ENCODE measurements at regions not wholly inside any gene's neighbourhood (a gene's known extent, or its start where the extent isn't known, plus 50 kb on each side); places are given as distances from the start of the nearest gene placed in this dataset.
A peak's percentile ranks its signal among the peaks of the same experiment; 100 is the strongest.

GRCh38 chr14:70239802-70240201 is 51.1 kb upstream of the SLC8A3 start:
- Histone ChIP-seq H3K36me3 (ENCODE audit: insufficient read depth) (no peaks in the 10 kb centered on the region), H3K4me3 (no peak overlapping the region), H4K20me1 (replicated peaks; ENCODE audit: insufficient read depth) (no peaks in the 10 kb centered on the region), H3K4me1 (ENCODE audit: insufficient read depth) (no peaks in the 10 kb centered on the region), H3K27me3 (ENCODE audit: insufficient read depth) (no peaks in the 10 kb centered on the region), H2AFZ (no peak overlapping the region), H3K27ac (ENCODE audit: low read depth) (no peak overlapping the region), H3K79me2 (replicated peaks; ENCODE audit: insufficient read depth) (no peaks in the 10 kb centered on the region), H3K4me2 (no peak overlapping the region), H3F3A (replicated peaks; ENCODE audit: low read depth) (no peaks in the 10 kb centered on the region), H3K9me2 (ENCODE audit: insufficient read depth) (no peaks in the 10 kb centered on the region)
- DNase-seq (ENCODE audit: low spot score) (no peak), ATAC-seq (peak; percentile 61)
- no peak overlapping the region for H3K27ac Mint-ChIP-seq
- no peak overlapping the region for H3K4me3 Mint-ChIP-seq
- TF ChIP-seq ZNF462 (CRISPR knock-in tag; IDR thresholded peaks at IDR 0.05) (no peak), EZH2 (IDR thresholded peaks at IDR 0.05; ENCODE audit: low read depth, unreplicated experiment) (no peak), NANOG (IDR thresholded peaks at IDR 0.05; ENCODE audit: borderline replicate concordance) (no peak), STAT1 (IDR thresholded peaks at IDR 0.05; ENCODE audit: unreplicated experiment) (no peak), REST (IDR thresholded peaks at IDR 0.05; ENCODE audit: unreplicated experiment) (no peak), ETS1 (IDR thresholded peaks at IDR 0.05) (no peak), ZNF331 (CRISPR knock-in tag; IDR thresholded peaks at IDR 0.05; ENCODE audit: low read depth) (no peak), EZH2phosphoT487 (IDR thresholded peaks at IDR 0.05; ENCODE audit: unreplicated experiment) (no peak), ZNF114 (CRISPR knock-in tag; IDR thresholded peaks at IDR 0.05) (no peak), CREB1 (CRISPR knock-in tag; IDR thresholded peaks at IDR 0.05; ENCODE audit: low read depth) (no peak), JUNB (IDR thresholded peaks at IDR 0.05; ENCODE audit: unreplicated experiment) (no peak), CTCF (conservative IDR thresholded peaks at IDR 0.05; ENCODE audit: low read depth in 2 of 2) (no peak), POLR2AphosphoS5 (IDR thresholded peaks at IDR 0.05; ENCODE audit: low read depth) (no peak)
- H3K4me1 Mint-ChIP-seq = peaks cover 9% of the 10 kb centered on the region; the same call in 2 of the 3 replicates
- no peaks in the 10 kb centered on the region for H3K9me3 Mint-ChIP-seq
- H3K27me3 Mint-ChIP-seq (ENCODE audit: insufficient read depth, low read depth, poor library complexity) = peaks cover 1% of the 10 kb centered on the region
- H3K36me3 Mint-ChIP-seq (ENCODE audit: low read depth) = no peaks in the 10 kb centered on the region

Measured in GM23338 (cell line).